Endothelial cell of umbilical vein (primary cell): ENCODE measurements at regions not wholly inside any gene's neighbourhood (a gene's known extent, or its start where the extent isn't known, plus 50 kb on each side); places are given as distances from the start of the nearest gene placed in this dataset.
"Not testable (repeated sequence)": the region's sequence is repeated elsewhere in the genome, so short reads cannot be mapped to it uniquely, and the experiment has no call there.

Experiments used
- BruUV-seq: library from RNA; stranded (reverse); fragments of 400-500 nt; replicated peaks from 2 replicates; lab custom pipeline; 2021; lab: Mats Ljungman, UMichigan
- CTCF ChIA-PET: fragments of 300-600, 350-600 bp; sonication (Branson Sonifier 250); formaldehyde crosslinking; loops from one replicate; lab custom pipeline; 2021; ENCODE audit warnings: antibody characterized with exemption, inconsistent platforms; lab: Charles Lee
- POLR2A ChIA-PET: fragments of 300-600, 350-600 bp; sonication (Branson Sonifier 250); formaldehyde crosslinking; loops from one replicate; lab custom pipeline; 2021; ENCODE audit warnings: antibody characterized with exemption, inconsistent platforms; lab: Charles Lee
- DNase-seq: peaks from one replicate; pipeline ENCODE4 v3.0.0-alpha.2; 2011; ENCODE audit warnings: low read depth, low spot score
- FAIRE-seq: peaks from 2 replicates; lab custom pipeline; 2011; peaks lifted over from hg19 to GRCh38; lab: Jason Lieb, UNC
- H2AFZ ChIP-seq: 2 replicates; pipeline ENCODE4 v1.6.0; 2012; ENCODE audit warnings: low read depth, low read length, control low read depth, inconsistent platforms
- H3K27ac ChIP-seq: 2 replicates; pipeline ENCODE4 v1.5.1; 2011; ENCODE audit warnings: low read depth, mild to moderate bottlenecking, control low read depth, low read length, moderate library complexity; ENCODE audit not compliant: insufficient read depth
- H3K27me3 ChIP-seq, 2 experiments: 2 replicates each; pipeline versions ENCODE4 v1.6.0 to v1.6.1; 2011; ENCODE audit warnings: low read length in 2 of 2, mixed read lengths in 1 of 2; ENCODE audit not compliant: control insufficient read depth in 2 of 2, insufficient read depth in 2 of 2
- H3K36me3 ChIP-seq, 2 experiments: 2 replicates in 1 of 2; 3 replicates in 1 of 2; pipeline ENCODE4 v1.5.1; 2011; ENCODE audit warnings: low read length in 2 of 2, mild to moderate bottlenecking in 1 of 2, moderate library complexity in 1 of 2; ENCODE audit not compliant: control insufficient read depth in 2 of 2, insufficient read depth in 2 of 2; ENCODE audit errors: extremely low read depth in 1 of 2
- H3K4me1 ChIP-seq: 3 replicates; pipeline ENCODE4 v1.5.1; 2011; ENCODE audit warnings: mild to moderate bottlenecking, low read length; ENCODE audit not compliant: control insufficient read depth, insufficient read depth; ENCODE audit errors: extremely low read depth
- H3K4me2 ChIP-seq: 2 replicates; pipeline ENCODE4 v1.6.1; 2011; ENCODE audit warnings: low read length, control low read depth, mixed read lengths; ENCODE audit not compliant: insufficient read depth
- H3K4me3 ChIP-seq, 3 experiments: fragments of 200-600 bp in 1 of 3; sonication (generic), shearing (Covaris generic) in 1 of 3; replicated peaks in 1 of 3; 2 replicates each; pipeline ENCODE4 v1.5.1; 2011 to 2016; ENCODE audit warnings: control low read depth in 3 of 3, low read length in 3 of 3, mild to moderate bottlenecking in 2 of 3, inconsistent platforms in 1 of 3, low read depth in 1 of 3, moderate library complexity in 1 of 3; ENCODE audit not compliant: insufficient read depth in 1 of 3
- H3K79me2 ChIP-seq: 2 replicates; pipeline ENCODE4 v1.6.0; 2012; ENCODE audit warnings: low read length, inconsistent platforms; ENCODE audit not compliant: control insufficient read depth, insufficient read depth
- H3K9ac ChIP-seq: replicated peaks from 2 replicates; pipeline ENCODE3; 2011; ENCODE audit warnings: low read length, control low read depth; ENCODE audit not compliant: insufficient read depth; ENCODE audit errors: extremely low read depth
- H3K9me1 ChIP-seq: replicated peaks from 3 replicates; pipeline ENCODE4 v1.6.0; 2011; ENCODE audit warnings: mild to moderate bottlenecking, low read length; ENCODE audit not compliant: control insufficient read depth, insufficient read depth; ENCODE audit errors: extremely low read depth
- H3K9me3 ChIP-seq: replicated peaks from 2 replicates; pipeline ENCODE4 v1.5.1; 2012; ENCODE audit warnings: low read length, inconsistent platforms; ENCODE audit not compliant: control insufficient read depth, insufficient read depth
- H4K20me1 ChIP-seq: replicated peaks from 2 replicates; pipeline ENCODE3; 2011; ENCODE audit warnings: mild to moderate bottlenecking, low read length; ENCODE audit not compliant: control insufficient read depth, insufficient read depth; ENCODE audit errors: extremely low read depth
- EZH2 ChIP-seq: IDR thresholded peaks from 2 replicates; pipeline ENCODE4 v1.6.1; 2012; ENCODE audit warnings: borderline replicate concordance, low read depth, mild to moderate bottlenecking, moderate library complexity, low read length, inconsistent platforms; ENCODE audit not compliant: severe bottlenecking
- FOS ChIP-seq: IDR thresholded peaks from 2 replicates; pipeline ENCODE4 v1.6.1; 2011; ENCODE audit warnings: mild to moderate bottlenecking, low read length, moderate library complexity, borderline replicate concordance; ENCODE audit not compliant: insufficient read depth
- GATA2 ChIP-seq: IDR thresholded peaks from 2 replicates; pipeline ENCODE4 v1.7.0; 2011; ENCODE audit warnings: low read depth, mild to moderate bottlenecking, moderate library complexity, mixed read lengths, low read length; ENCODE audit not compliant: insufficient read length, insufficient read depth
- JUN ChIP-seq: IDR thresholded peaks from 2 replicates; pipeline ENCODE4 v1.6.1; 2011; ENCODE audit warnings: borderline replicate concordance, low read depth; ENCODE audit not compliant: insufficient read length, insufficient read depth
- MYC ChIP-seq: IDR thresholded peaks from one replicate; pipeline ENCODE4 v1.6.1; 2011; ENCODE audit warnings: mild to moderate bottlenecking, low read depth, low read length
- POLR2A ChIP-seq: IDR thresholded peaks from 2 replicates; pipeline ENCODE4 v1.6.1; 2012; ENCODE audit warnings: low read depth, mild to moderate bottlenecking, control low read depth, low read length
- POLR2AphosphoS5 ChIP-seq: IDR thresholded peaks from 2 replicates; pipeline ENCODE4 v1.6.1; 2012; ENCODE audit warnings: low read depth, mild to moderate bottlenecking, control low read depth, low read length, moderate library complexity; ENCODE audit not compliant: insufficient read depth
- dilution Hi-C: fragments of 300-500 bp; cut with MboI; formaldehyde crosslinking; loops from one replicate; pipeline ENCODE4 v1.15.0; 2019; ENCODE audit warnings: low sequenced_read_pairs; ENCODE audit not compliant: extremely low pct_ligation_motif_present
- intact Hi-C: fragments of 100-400 bp; cut with micrococcal nuclease; formaldehyde crosslinking; loops from one replicate; pipeline ENCODE4 v1.10.0; 2022
- TF ChIP-seq, protein P1 (sequence below): IDR thresholded peaks from 2 replicates; pipeline ENCODE4 v1.6.1; 2011; ENCODE audit not compliant: insufficient read depth, insufficient read length
- TF ChIP-seq, protein P2 (sequence below), 2 donors: IDR thresholded peaks; 1 replicate in 1 of 2; 2 replicates in 1 of 2; pipeline ENCODE4 v1.5.1; 2011; ENCODE audit warnings: low read length in 2 of 2, mild to moderate bottlenecking in 2 of 2, moderate library complexity in 2 of 2, control low read depth in 1 of 2, inconsistent platforms in 1 of 2, low read depth in 1 of 2; ENCODE audit not compliant: insufficient read depth in 1 of 2; ENCODE audit errors: extremely low read depth in 1 of 2

DNA sequence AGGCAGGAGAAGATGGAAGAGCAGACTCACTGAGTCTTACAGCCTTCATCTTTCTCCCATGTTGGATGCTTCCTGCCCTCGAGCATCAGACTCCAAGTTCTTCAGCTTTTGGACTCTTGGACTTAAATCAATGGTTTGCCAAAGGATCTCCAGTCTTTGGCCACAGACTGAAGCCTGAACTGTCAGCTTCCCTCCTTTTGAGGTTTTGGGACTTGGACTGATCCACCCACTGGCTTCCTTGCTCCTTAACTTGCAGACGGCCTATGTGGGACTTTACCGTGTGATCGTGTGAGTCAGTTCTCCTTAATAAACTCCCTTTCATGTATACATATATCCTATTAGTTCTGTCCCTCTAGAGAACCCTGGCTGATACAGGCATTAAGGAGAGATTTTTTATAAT is 62.4 kb upstream of the TNIK start:
- intact Hi-C loops (no loop called here), dilution Hi-C loops (no loop called here)
- Histone ChIP-seq H3K4me3 (no peak overlapping the region), H3K9ac (no peak overlapping the region), H3K9me1 (no peaks in the 10 kb centered on the region), H2AFZ (no peak overlapping the region), H3K4me2 (no peak overlapping the region), H3K27me3 (no peaks in the 10 kb centered on the region), H3K27ac (no peak overlapping the region), H3K4me1 (peaks cover 20% of the 10 kb centered on the region), H4K20me1 (no peaks in the 10 kb centered on the region), H3K36me3 (no peaks in the 10 kb centered on the region), H3K9me3 (no peaks in the 10 kb centered on the region), H3K79me2 (no peaks in the 10 kb centered on the region)
- no peak for FAIRE-seq
- no peak for DNase-seq
- BruUV-seq, result no TSS peak
- CTCF ChIA-PET, result interaction anchor here (1.1 kb wide), 2 partner anchors 24 to 62 kb away, joined by 3 read pairs; partner anchors contain the start of gene TNIK
- POLR2A ChIA-PET, result no interaction called here
- TF ChIP-seq, protein P1, sequence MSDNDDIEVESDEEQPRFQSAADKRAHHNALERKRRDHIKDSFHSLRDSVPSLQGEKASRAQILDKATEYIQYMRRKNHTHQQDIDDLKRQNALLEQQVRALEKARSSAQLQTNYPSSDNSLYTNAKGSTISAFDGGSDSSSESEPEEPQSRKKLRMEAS, result no peak
- TF ChIP-seq POLR2A (no peak), GATA2 (no peak), EZH2 (no peak), JUN (no peak), FOS (no peak), POLR2AphosphoS5 (no peak), MYC (no peak)
- TF ChIP-seq, protein P2, sequence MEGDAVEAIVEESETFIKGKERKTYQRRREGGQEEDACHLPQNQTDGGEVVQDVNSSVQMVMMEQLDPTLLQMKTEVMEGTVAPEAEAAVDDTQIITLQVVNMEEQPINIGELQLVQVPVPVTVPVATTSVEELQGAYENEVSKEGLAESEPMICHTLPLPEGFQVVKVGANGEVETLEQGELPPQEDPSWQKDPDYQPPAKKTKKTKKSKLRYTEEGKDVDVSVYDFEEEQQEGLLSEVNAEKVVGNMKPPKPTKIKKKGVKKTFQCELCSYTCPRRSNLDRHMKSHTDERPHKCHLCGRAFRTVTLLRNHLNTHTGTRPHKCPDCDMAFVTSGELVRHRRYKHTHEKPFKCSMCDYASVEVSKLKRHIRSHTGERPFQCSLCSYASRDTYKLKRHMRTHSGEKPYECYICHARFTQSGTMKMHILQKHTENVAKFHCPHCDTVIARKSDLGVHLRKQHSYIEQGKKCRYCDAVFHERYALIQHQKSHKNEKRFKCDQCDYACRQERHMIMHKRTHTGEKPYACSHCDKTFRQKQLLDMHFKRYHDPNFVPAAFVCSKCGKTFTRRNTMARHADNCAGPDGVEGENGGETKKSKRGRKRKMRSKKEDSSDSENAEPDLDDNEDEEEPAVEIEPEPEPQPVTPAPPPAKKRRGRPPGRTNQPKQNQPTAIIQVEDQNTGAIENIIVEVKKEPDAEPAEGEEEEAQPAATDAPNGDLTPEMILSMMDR (IDR thresholded peaks at IDR 0.05; ENCODE audit: extremely low read depth in 1 of 2, insufficient read depth in 1 of 2, low read depth in 1 of 2, low read length in 2 of 2), result no peak

DNA sequence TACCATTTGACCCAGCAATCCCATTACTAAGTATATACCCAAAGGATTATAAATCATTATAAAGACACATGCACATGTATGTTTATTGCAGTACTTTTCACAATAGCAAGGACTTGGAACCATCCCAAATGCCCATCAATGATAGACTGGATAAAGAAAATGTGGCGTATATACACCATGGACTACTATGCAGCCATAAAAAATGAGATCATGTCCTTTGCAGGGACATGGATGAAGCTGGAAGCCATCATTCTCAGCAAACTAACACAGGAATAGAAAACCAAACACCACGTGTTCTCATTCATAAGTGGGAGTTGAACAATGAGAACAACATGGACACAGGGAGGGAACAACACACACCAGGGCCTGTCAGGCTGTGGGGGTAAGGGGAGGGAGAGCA is 59.2 kb upstream of the TNIK start:
- intact Hi-C loops, H3K79me2 ChIP-seq, H3K9me3 ChIP-seq, FAIRE-seq, H2AFZ ChIP-seq, H3K27me3 ChIP-seq, POLR2A ChIA-PET, DNase-seq, BruUV-seq, H3K4me2 ChIP-seq, dilution Hi-C loops, H3K4me3 ChIP-seq, H3K9me1 ChIP-seq, H4K20me1 ChIP-seq, H3K27ac ChIP-seq, H3K4me1 ChIP-seq, CTCF ChIA-PET, H3K36me3 ChIP-seq, H3K9ac ChIP-seq: not testable (repeated sequence)
